ENCODE measurements at regions not wholly inside any gene's neighbourhood (a gene's known extent, or its start where the extent isn't known, plus 50 kb on each side); places are given as distances from the start of the nearest gene placed in this dataset.

GRCh38 chr9:22548625-22549024 is 102.0 kb downstream of the DMRTA1 start:
- H3K4me1 ChIP-seq (ENCODE audit: control insufficient read depth in 3 of 3, insufficient read depth in 2 of 3, low read depth in 1 of 3, low read length in 2 of 3), result no peaks in the 10 kb centered on the region
- DNase-seq, result no peak
- no peak for FAIRE-seq
- no peak overlapping the region for H3K27ac ChIP-seq (ENCODE audit: low read depth in 1 of 3, low read length in 2 of 3)
- H3K9me3 ChIP-seq (ENCODE audit: control insufficient read depth in 2 of 2, insufficient read depth in 1 of 2, low read depth in 1 of 2, low read length in 1 of 2), result no peaks in the 10 kb centered on the region
- WGBS, 3 donors, result 83 to 96% (median 91%) methylated on average over 2 of the region's 2 CpGs
- H3K27me3 ChIP-seq (ENCODE audit: control insufficient read depth in 3 of 3, insufficient read depth in 3 of 3, low read length in 3 of 3), result no peaks in the 10 kb centered on the region
- H3K4me3 ChIP-seq (ENCODE audit: low read depth in 1 of 3, low read length in 3 of 3), result no peak overlapping the region
- H3K36me3 ChIP-seq (ENCODE audit: control insufficient read depth in 3 of 3, insufficient read depth in 2 of 3, low read depth in 1 of 3, low read length in 3 of 3), result no peaks in the 10 kb centered on the region

GRCh38 chr9:22574740-22575139 is 128.1 kb downstream of the DMRTA1 start:
- H3K36me3 ChIP-seq (ENCODE audit: control insufficient read depth in 3 of 3, insufficient read depth in 2 of 3, low read depth in 1 of 3, low read length in 3 of 3), result no peaks in the 10 kb centered on the region
- no peak overlapping the region for H3K4me3 ChIP-seq (ENCODE audit: low read depth in 1 of 3, low read length in 3 of 3)
- FAIRE-seq (no peak), DNase-seq (no peak)
- no peak overlapping the region for H3K27ac ChIP-seq (ENCODE audit: low read depth in 1 of 3, low read length in 2 of 3)
- no peaks in the 10 kb centered on the region for H3K27me3 ChIP-seq (ENCODE audit: control insufficient read depth in 3 of 3, insufficient read depth in 3 of 3, low read length in 3 of 3)
- peaks cover 2 to 15% of the 10 kb centered on the region in 2 donors for H3K9me3 ChIP-seq (ENCODE audit: control insufficient read depth in 2 of 2, insufficient read depth in 1 of 2, low read depth in 1 of 2, low read length in 1 of 2)
- H3K4me1 ChIP-seq (ENCODE audit: control insufficient read depth in 3 of 3, insufficient read depth in 2 of 3, low read depth in 1 of 3, low read length in 2 of 3), result no peaks in the 10 kb centered on the region
- WGBS, 3 donors, result 88 to 94% (median 89%) methylated on average over 2 of the region's 2 CpGs

GRCh38 chr9:22580788-22581187 is 134.2 kb downstream of the DMRTA1 start:
- WGBS, 3 donors, result 71 to 74% (median 72%) methylated on average over 4 of the region's 4 CpGs
- no peak for DNase-seq
- H3K27ac ChIP-seq (ENCODE audit: low read depth in 1 of 3, low read length in 2 of 3), result no peak overlapping the region
- H3K4me1 ChIP-seq (ENCODE audit: control insufficient read depth in 3 of 3, insufficient read depth in 2 of 3, low read depth in 1 of 3, low read length in 2 of 3), result no peaks in the 10 kb centered on the region
- FAIRE-seq, result no peak
- no peaks in the 10 kb centered on the region for H3K36me3 ChIP-seq (ENCODE audit: control insufficient read depth in 3 of 3, insufficient read depth in 2 of 3, low read depth in 1 of 3, low read length in 3 of 3)
- H3K9me3 ChIP-seq (ENCODE audit: control insufficient read depth in 2 of 2, insufficient read depth in 1 of 2, low read depth in 1 of 2, low read length in 1 of 2), result peaks cover 0 to 2% of the 10 kb centered on the region in 2 donors
- H3K4me3 ChIP-seq (ENCODE audit: low read depth in 1 of 3, low read length in 3 of 3), result no peak overlapping the region
- H3K27me3 ChIP-seq (ENCODE audit: control insufficient read depth in 3 of 3, insufficient read depth in 3 of 3, low read length in 3 of 3), result no peaks in the 10 kb centered on the region

- no peaks in the 10 kb centered on the region for H3K4me1 ChIP-seq (ENCODE audit: control insufficient read depth in 3 of 3, insufficient read depth in 2 of 3, low read depth in 1 of 3, low read length in 2 of 3)
- peaks cover 0 to 2% of the 10 kb centered on the region in 2 donors for H3K9me3 ChIP-seq (ENCODE audit: control insufficient read depth in 2 of 2, insufficient read depth in 1 of 2, low read depth in 1 of 2, low read length in 1 of 2)
- H3K4me3 ChIP-seq (ENCODE audit: low read depth in 1 of 3, low read length in 3 of 3), result no peak overlapping the region
- no peaks in the 10 kb centered on the region for H3K36me3 ChIP-seq (ENCODE audit: control insufficient read depth in 3 of 3, insufficient read depth in 2 of 3, low read depth in 1 of 3, low read length in 3 of 3)
- no peak for FAIRE-seq
- H3K27ac ChIP-seq (ENCODE audit: low read depth in 1 of 3, low read length in 2 of 3), result no peak overlapping the region
- DNase-seq, result no peak
- no peaks in the 10 kb centered on the region for H3K27me3 ChIP-seq (ENCODE audit: control insufficient read depth in 3 of 3, insufficient read depth in 3 of 3, low read length in 3 of 3)
Observed at GRCh38 chr9:22582221-22582620, 135.6 kb downstream of the DMRTA1 start.

- Histone ChIP-seq H3K4me3 (ENCODE audit: low read depth in 1 of 3, low read length in 3 of 3) (no peak overlapping the region), H3K27ac (ENCODE audit: low read depth in 1 of 3, low read length in 2 of 3) (no peak overlapping the region), H3K9me3 (ENCODE audit: control insufficient read depth in 2 of 2, insufficient read depth in 1 of 2, low read depth in 1 of 2, low read length in 1 of 2) (no peaks in the 10 kb centered on the region), H3K4me1 (ENCODE audit: control insufficient read depth in 3 of 3, insufficient read depth in 2 of 3, low read depth in 1 of 3, low read length in 2 of 3) (no peaks in the 10 kb centered on the region), H3K36me3 (ENCODE audit: control insufficient read depth in 3 of 3, insufficient read depth in 2 of 3, low read depth in 1 of 3, low read length in 3 of 3) (no peaks in the 10 kb centered on the region), H3K27me3 (ENCODE audit: control insufficient read depth in 3 of 3, insufficient read depth in 3 of 3, low read length in 3 of 3) (no peaks in the 10 kb centered on the region)
- DNase-seq (no peak), FAIRE-seq (no peak)
- 85 to 86% (median 86%) methylated on average over 5 of the region's 5 CpGs for WGBS, 3 donors
Observed at GRCh38 chr9:22588918-22589317, 142.3 kb downstream of the DMRTA1 start.

GRCh38 chr9:22590336-22591033 is 143.9 kb downstream of the DMRTA1 start:
- Histone ChIP-seq H3K4me1 (ENCODE audit: control insufficient read depth in 3 of 3, insufficient read depth in 2 of 3, low read depth in 1 of 3, low read length in 2 of 3) (no peaks in the 10 kb centered on the region), H3K4me3 (ENCODE audit: low read depth in 1 of 3, low read length in 3 of 3) (no peak overlapping the region), H3K27ac (ENCODE audit: low read depth in 1 of 3, low read length in 2 of 3) (no peak overlapping the region), H3K9me3 (ENCODE audit: control insufficient read depth in 2 of 2, insufficient read depth in 1 of 2, low read depth in 1 of 2, low read length in 1 of 2) (no peaks in the 10 kb centered on the region), H3K36me3 (ENCODE audit: control insufficient read depth in 3 of 3, insufficient read depth in 2 of 3, low read depth in 1 of 3, low read length in 3 of 3) (no peaks in the 10 kb centered on the region), H3K27me3 (ENCODE audit: control insufficient read depth in 3 of 3, insufficient read depth in 3 of 3, low read length in 3 of 3) (no peaks in the 10 kb centered on the region)
- DNase-seq (no peak), FAIRE-seq (no peak)
- WGBS, 3 donors, result 85 to 93% (median 90%) methylated on average over 1 of the region's 1 CpG

GRCh38 chr9:22595805-22596204 is 149.2 kb downstream of the DMRTA1 start:
- DNase-seq, result no peak
- Histone ChIP-seq H3K9me3 (ENCODE audit: control insufficient read depth in 2 of 2, insufficient read depth in 1 of 2, low read depth in 1 of 2, low read length in 1 of 2) (no peaks in the 10 kb centered on the region), H3K27ac (ENCODE audit: low read depth in 1 of 3, low read length in 2 of 3) (no peak overlapping the region), H3K4me3 (ENCODE audit: low read depth in 1 of 3, low read length in 3 of 3) (no peak overlapping the region), H3K27me3 (ENCODE audit: control insufficient read depth in 3 of 3, insufficient read depth in 3 of 3, low read length in 3 of 3) (no peaks in the 10 kb centered on the region), H3K4me1 (ENCODE audit: control insufficient read depth in 3 of 3, insufficient read depth in 2 of 3, low read depth in 1 of 3, low read length in 2 of 3) (no peaks in the 10 kb centered on the region), H3K36me3 (ENCODE audit: control insufficient read depth in 3 of 3, insufficient read depth in 2 of 3, low read depth in 1 of 3, low read length in 3 of 3) (no peaks in the 10 kb centered on the region)
- FAIRE-seq, result no peak
- WGBS, 3 donors, result 87 to 91% (median 90%) methylated on average over 3 of the region's 3 CpGs

GRCh38 chr9:22617156-22617555 is 170.5 kb downstream of the DMRTA1 start:
- FAIRE-seq (no peak), DNase-seq (no peak)
- Histone ChIP-seq H3K4me1 (ENCODE audit: control insufficient read depth in 3 of 3, insufficient read depth in 2 of 3, low read depth in 1 of 3, low read length in 2 of 3) (no peaks in the 10 kb centered on the region), H3K27me3 (ENCODE audit: control insufficient read depth in 3 of 3, insufficient read depth in 3 of 3, low read length in 3 of 3) (no peaks in the 10 kb centered on the region), H3K36me3 (ENCODE audit: control insufficient read depth in 3 of 3, insufficient read depth in 2 of 3, low read depth in 1 of 3, low read length in 3 of 3) (no peaks in the 10 kb centered on the region), H3K4me3 (ENCODE audit: low read depth in 1 of 3, low read length in 3 of 3) (no peak overlapping the region), H3K27ac (ENCODE audit: low read depth in 1 of 3, low read length in 2 of 3) (no peak overlapping the region), H3K9me3 (ENCODE audit: control insufficient read depth in 2 of 2, insufficient read depth in 1 of 2, low read depth in 1 of 2, low read length in 1 of 2) (no peaks in the 10 kb centered on the region)
- 41 to 60% (median 49%) methylated on average over 2 of the region's 2 CpGs for WGBS, 3 donors

- no peak for DNase-seq
- FAIRE-seq, result no peak
- WGBS, 3 donors, result 62 to 83% (median 74%) methylated on average over 1 of the region's 1 CpG
Observed at GRCh38 chr9:22622815-22623214, 176.2 kb downstream of the DMRTA1 start.

More at GRCh38 chr9:22622815-22623214, 176.2 kb downstream of the DMRTA1 start:
- Histone ChIP-seq H3K36me3 (ENCODE audit: control insufficient read depth in 3 of 3, insufficient read depth in 2 of 3, low read depth in 1 of 3, low read length in 3 of 3) (no peaks in the 10 kb centered on the region), H3K27me3 (ENCODE audit: control insufficient read depth in 3 of 3, insufficient read depth in 3 of 3, low read length in 3 of 3) (no peaks in the 10 kb centered on the region), H3K27ac (ENCODE audit: low read depth in 1 of 3, low read length in 2 of 3) (no peak overlapping the region), H3K4me1 (ENCODE audit: control insufficient read depth in 3 of 3, insufficient read depth in 2 of 3, low read depth in 1 of 3, low read length in 2 of 3) (no peaks in the 10 kb centered on the region), H3K4me3 (ENCODE audit: low read depth in 1 of 3, low read length in 3 of 3) (no peak overlapping the region), H3K9me3 (ENCODE audit: control insufficient read depth in 2 of 2, insufficient read depth in 1 of 2, low read depth in 1 of 2, low read length in 1 of 2) (no peaks in the 10 kb centered on the region)
